ENCODE measurements at regions not wholly inside any gene's neighbourhood (a gene's known extent, or its start where the extent isn't known, plus 50 kb on each side); places are given as distances from the start of the nearest gene placed in this dataset.

DNA sequence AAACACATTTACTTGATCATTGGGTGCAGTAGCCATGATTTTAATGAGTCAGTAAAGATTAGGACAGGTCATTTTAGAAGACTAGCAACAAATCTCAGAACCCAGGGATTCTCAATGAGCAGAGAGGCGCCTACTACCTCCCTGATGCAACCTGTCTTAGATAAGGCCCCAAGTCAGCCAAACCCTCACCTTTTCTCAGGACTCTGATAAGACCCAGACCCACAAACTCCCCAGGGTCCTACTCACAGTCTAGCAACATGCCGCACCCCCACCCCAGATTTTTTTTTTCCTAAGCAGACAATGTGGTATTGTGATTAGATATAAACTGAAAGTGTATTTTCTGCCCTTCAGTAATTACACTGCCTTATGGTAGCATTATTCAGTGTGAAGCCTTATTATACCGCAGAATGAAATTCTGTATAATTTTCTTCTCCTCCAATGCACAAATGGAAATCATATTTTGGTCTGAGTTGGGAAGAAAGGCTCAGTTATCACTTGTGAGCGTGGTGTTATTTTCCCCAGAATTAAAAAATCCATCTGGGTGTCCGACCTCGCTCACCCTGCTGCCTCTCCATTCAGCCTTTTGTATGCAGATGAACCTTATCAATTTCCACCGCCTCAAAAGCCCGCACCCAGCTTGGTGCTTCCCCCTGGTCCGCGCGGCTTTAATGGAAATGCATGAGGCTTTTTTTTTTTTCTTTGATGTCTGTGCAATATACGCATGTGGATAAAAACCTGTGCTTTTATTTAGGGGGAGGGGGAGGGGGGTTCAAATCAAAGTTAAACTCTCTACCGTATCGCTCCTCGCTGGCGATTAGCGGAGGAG lies 122.0 kb upstream of the SOX14 start:
- TF ChIP-seq CHCHD3 (CRISPR knock-in tag; IDR thresholded peaks at IDR 0.05) (no peak), POLR2A (IDR thresholded peaks at IDR 0.05; ENCODE audit: insufficient read depth in 1 of 2, low read depth in 2 of 2, low read length in 2 of 2) (no peak), EHMT2 (IDR thresholded peaks at IDR 0.05; ENCODE audit: borderline replicate concordance, low read depth, low read length) (no peak), NFYC (CRISPR knock-in tag; IDR thresholded peaks at IDR 0.05) (no peak), STAG1 (CRISPR knock-in tag; IDR thresholded peaks at IDR 0.05) (no peak), NAIF1 (CRISPR knock-in tag; IDR thresholded peaks at IDR 0.05; ENCODE audit: borderline replicate concordance) (no peak), ZBTB7A (CRISPR knock-in tag; IDR thresholded peaks at IDR 0.05) (no peak), FOXJ3 (CRISPR knock-in tag; IDR thresholded peaks at IDR 0.05; ENCODE audit: borderline replicate concordance) (no peak), POLR2AphosphoS2 (IDR thresholded peaks at IDR 0.05; ENCODE audit: low read depth, low read length) (no peak), YY1 (IDR thresholded peaks at IDR 0.05; ENCODE audit: insufficient read depth, insufficient replicate concordance, low read depth, low read length) (no peak)
- TF ChIP-seq, protein P1, sequence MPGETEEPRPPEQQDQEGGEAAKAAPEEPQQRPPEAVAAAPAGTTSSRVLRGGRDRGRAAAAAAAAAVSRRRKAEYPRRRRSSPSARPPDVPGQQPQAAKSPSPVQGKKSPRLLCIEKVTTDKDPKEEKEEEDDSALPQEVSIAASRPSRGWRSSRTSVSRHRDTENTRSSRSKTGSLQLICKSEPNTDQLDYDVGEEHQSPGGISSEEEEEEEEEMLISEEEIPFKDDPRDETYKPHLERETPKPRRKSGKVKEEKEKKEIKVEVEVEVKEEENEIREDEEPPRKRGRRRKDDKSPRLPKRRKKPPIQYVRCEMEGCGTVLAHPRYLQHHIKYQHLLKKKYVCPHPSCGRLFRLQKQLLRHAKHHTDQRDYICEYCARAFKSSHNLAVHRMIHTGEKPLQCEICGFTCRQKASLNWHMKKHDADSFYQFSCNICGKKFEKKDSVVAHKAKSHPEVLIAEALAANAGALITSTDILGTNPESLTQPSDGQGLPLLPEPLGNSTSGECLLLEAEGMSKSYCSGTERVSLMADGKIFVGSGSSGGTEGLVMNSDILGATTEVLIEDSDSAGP (CRISPR knock-in tag; IDR thresholded peaks at IDR 0.05; ENCODE audit: borderline replicate concordance), result no peak
- TF ChIP-seq, protein P2, sequence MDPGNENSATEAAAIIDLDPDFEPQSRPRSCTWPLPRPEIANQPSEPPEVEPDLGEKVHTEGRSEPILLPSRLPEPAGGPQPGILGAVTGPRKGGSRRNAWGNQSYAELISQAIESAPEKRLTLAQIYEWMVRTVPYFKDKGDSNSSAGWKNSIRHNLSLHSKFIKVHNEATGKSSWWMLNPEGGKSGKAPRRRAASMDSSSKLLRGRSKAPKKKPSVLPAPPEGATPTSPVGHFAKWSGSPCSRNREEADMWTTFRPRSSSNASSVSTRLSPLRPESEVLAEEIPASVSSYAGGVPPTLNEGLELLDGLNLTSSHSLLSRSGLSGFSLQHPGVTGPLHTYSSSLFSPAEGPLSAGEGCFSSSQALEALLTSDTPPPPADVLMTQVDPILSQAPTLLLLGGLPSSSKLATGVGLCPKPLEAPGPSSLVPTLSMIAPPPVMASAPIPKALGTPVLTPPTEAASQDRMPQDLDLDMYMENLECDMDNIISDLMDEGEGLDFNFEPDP (CRISPR knock-in tag; conservative IDR thresholded peaks at IDR 0.05), result no peak
- TF ChIP-seq, protein P3, sequence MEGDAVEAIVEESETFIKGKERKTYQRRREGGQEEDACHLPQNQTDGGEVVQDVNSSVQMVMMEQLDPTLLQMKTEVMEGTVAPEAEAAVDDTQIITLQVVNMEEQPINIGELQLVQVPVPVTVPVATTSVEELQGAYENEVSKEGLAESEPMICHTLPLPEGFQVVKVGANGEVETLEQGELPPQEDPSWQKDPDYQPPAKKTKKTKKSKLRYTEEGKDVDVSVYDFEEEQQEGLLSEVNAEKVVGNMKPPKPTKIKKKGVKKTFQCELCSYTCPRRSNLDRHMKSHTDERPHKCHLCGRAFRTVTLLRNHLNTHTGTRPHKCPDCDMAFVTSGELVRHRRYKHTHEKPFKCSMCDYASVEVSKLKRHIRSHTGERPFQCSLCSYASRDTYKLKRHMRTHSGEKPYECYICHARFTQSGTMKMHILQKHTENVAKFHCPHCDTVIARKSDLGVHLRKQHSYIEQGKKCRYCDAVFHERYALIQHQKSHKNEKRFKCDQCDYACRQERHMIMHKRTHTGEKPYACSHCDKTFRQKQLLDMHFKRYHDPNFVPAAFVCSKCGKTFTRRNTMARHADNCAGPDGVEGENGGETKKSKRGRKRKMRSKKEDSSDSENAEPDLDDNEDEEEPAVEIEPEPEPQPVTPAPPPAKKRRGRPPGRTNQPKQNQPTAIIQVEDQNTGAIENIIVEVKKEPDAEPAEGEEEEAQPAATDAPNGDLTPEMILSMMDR (CRISPR knock-in tag; IDR thresholded peaks at IDR 0.05), result no peak

All from HepG2 (cell line).